ENCODE measurements at regions not wholly inside any gene's neighbourhood (a gene's known extent, or its start where the extent isn't known, plus 50 kb on each side); places are given as distances from the start of the nearest gene placed in this dataset.

DNA sequence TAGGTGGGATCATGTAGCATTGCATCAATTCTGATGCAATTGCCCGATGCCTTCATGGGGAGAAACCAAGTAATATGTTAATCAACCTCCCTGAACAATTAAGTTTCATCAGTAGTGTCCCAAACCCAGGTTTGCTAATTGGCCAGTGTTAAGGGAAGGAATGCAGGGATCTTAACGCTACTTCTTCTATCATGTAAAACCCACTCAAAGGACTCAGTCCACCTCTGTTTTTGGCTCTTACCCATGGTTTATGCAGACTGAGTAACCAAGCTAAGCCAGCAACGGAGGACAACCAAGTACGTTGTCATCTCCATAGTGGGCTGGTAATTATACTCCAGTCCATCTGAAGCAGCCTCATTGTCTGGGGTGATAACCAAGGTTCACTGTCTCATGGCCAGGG lies 203.0 kb upstream of the FMN2 start:
- ChIA-PET POLR2A (no interaction called here), CTCF (no interaction called here)
- no peak overlapping the region for H3K4me3 ChIP-seq (ENCODE audit: low read depth in 2 of 2, low read length in 2 of 2)
- no peaks in the 10 kb centered on the region for H3K36me3 ChIP-seq (ENCODE audit: control insufficient read depth, insufficient read depth, low read length)
- intact Hi-C loops (cut with micrococcal nuclease; ENCODE audit: unreplicated experiment): no loop called here
- TF ChIP-seq, protein P1, sequence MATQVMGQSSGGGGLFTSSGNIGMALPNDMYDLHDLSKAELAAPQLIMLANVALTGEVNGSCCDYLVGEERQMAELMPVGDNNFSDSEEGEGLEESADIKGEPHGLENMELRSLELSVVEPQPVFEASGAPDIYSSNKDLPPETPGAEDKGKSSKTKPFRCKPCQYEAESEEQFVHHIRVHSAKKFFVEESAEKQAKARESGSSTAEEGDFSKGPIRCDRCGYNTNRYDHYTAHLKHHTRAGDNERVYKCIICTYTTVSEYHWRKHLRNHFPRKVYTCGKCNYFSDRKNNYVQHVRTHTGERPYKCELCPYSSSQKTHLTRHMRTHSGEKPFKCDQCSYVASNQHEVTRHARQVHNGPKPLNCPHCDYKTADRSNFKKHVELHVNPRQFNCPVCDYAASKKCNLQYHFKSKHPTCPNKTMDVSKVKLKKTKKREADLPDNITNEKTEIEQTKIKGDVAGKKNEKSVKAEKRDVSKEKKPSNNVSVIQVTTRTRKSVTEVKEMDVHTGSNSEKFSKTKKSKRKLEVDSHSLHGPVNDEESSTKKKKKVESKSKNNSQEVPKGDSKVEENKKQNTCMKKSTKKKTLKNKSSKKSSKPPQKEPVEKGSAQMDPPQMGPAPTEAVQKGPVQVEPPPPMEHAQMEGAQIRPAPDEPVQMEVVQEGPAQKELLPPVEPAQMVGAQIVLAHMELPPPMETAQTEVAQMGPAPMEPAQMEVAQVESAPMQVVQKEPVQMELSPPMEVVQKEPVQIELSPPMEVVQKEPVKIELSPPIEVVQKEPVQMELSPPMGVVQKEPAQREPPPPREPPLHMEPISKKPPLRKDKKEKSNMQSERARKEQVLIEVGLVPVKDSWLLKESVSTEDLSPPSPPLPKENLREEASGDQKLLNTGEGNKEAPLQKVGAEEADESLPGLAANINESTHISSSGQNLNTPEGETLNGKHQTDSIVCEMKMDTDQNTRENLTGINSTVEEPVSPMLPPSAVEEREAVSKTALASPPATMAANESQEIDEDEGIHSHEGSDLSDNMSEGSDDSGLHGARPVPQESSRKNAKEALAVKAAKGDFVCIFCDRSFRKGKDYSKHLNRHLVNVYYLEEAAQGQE (IDR thresholded peaks at IDR 0.05; ENCODE audit: insufficient read depth in 1 of 2, low read depth in 2 of 2, low read length in 1 of 2): no peak
- TF ChIP-seq SIN3A (IDR thresholded peaks at IDR 0.05; ENCODE audit: borderline replicate concordance, insufficient read depth, low read depth, low read length): no peak
- TF ChIP-seq CTCF (IDR thresholded peaks at IDR 0.05): no peak
- TF ChIP-seq POLR2AphosphoS5 (IDR thresholded peaks at IDR 0.05; ENCODE audit: low read depth, low read length): no peak
- TF ChIP-seq TCF7L2 (IDR thresholded peaks at IDR 0.05; ENCODE audit: low read depth, low read length): no peak
- DNase-seq (ENCODE audit: low read depth, low spot score) (no peak), ATAC-seq (no peak)
- in situ Hi-C loops (cut with HindIII; ENCODE audit: low pct_unique_long_range_greater_than_20kb, low sequenced_read_pairs): no loop called here
- H3K27me3 ChIP-seq (ENCODE audit: control insufficient read depth, insufficient read depth, low read length): no peaks in the 10 kb centered on the region
- H3K9me3 ChIP-seq (ENCODE audit: control insufficient read depth, insufficient read depth, low read depth, low read length): no peaks in the 10 kb centered on the region
- BruUV-seq (replicated peaks): no TSS peak
- no peaks in the 10 kb centered on the region for H3K4me1 ChIP-seq (ENCODE audit: control insufficient read depth, insufficient read depth, low read length)
- no peak overlapping the region for H3K27ac ChIP-seq (ENCODE audit: low read length)

DNA sequence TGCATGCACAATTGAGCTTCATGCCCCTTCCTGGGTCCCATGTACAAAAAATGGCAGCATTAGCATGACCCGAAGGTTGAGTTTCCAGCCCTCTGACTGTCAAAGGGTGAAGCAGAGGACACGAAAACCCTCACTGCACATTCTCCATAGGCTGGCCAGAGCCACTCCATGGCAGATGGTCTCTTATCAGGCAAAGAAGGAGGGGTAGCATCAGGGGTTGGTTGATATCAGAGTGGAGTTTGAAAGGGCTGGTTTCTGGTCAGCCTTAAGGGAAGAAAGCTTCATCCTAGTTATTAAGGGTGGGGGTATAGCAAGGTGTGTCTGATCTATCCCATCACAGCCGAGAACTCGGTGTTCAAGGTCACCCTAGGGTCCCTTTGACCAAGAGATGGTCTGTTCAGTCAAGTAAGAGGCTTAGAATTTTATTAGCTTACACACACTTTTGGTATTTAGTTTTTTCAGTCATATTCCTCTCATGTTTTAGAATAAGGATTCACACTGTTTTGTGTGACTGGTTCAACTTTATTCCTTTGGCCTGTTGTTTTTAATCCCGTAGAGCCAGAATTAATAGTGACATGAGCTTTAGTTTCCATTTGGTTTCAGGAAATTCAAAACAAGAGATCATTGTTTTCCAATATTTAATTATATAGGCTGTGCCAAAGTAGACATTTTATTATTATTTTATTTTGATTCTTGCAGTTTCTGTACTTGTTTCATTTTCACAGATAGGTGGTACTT lies 199.9 kb upstream of the FMN2 start:
- no peak overlapping the region for H3K27ac ChIP-seq (ENCODE audit: low read length)
- H3K27me3 ChIP-seq (ENCODE audit: control insufficient read depth, insufficient read depth, low read length): no peaks in the 10 kb centered on the region
- no peak for DNase-seq (ENCODE audit: low read depth, low spot score)
- in situ Hi-C loops (cut with HindIII; ENCODE audit: low pct_unique_long_range_greater_than_20kb, low sequenced_read_pairs): no loop called here
- no peak overlapping the region for H3K4me3 ChIP-seq (ENCODE audit: low read depth in 2 of 2, low read length in 2 of 2)
- no peaks in the 10 kb centered on the region for H3K9me3 ChIP-seq (ENCODE audit: control insufficient read depth, insufficient read depth, low read depth, low read length)
- TF ChIP-seq, protein P1 (IDR thresholded peaks at IDR 0.05; ENCODE audit: insufficient read depth in 1 of 2, low read depth in 2 of 2, low read length in 1 of 2): no peak
- TF ChIP-seq POLR2AphosphoS5 (IDR thresholded peaks at IDR 0.05; ENCODE audit: low read depth, low read length): no peak
- TF ChIP-seq TCF7L2 (IDR thresholded peaks at IDR 0.05; ENCODE audit: low read depth, low read length): no peak
- TF ChIP-seq SIN3A (IDR thresholded peaks at IDR 0.05; ENCODE audit: borderline replicate concordance, insufficient read depth, low read depth, low read length): no peak
- TF ChIP-seq CTCF (IDR thresholded peaks at IDR 0.05): no peak
- no TSS peak for BruUV-seq (replicated peaks)
- no peaks in the 10 kb centered on the region for H3K4me1 ChIP-seq (ENCODE audit: control insufficient read depth, insufficient read depth, low read length)
- no peaks in the 10 kb centered on the region for H3K36me3 ChIP-seq (ENCODE audit: control insufficient read depth, insufficient read depth, low read length)
- POLR2A ChIA-PET: no interaction called here
- ATAC-seq: no peak
- intact Hi-C loops (cut with micrococcal nuclease; ENCODE audit: unreplicated experiment): no loop called here
- CTCF ChIA-PET: no interaction called here
